Epithelial cell of esophagus (primary cell): ENCODE measurements at regions not wholly inside any gene's neighbourhood (a gene's known extent, or its start where the extent isn't known, plus 50 kb on each side); places are given as distances from the start of the nearest gene placed in this dataset.

Experiments used
- DNase-seq: peaks from one replicate; pipeline ENCODE4 v3.0.0; 2010; ENCODE audit warnings: low read depth
- H3K4me3 ChIP-seq: 2 replicates; pipeline ENCODE4 v1.5.1; 2011; ENCODE audit warnings: mild to moderate bottlenecking, low read length, control low read depth
- TF ChIP-seq, protein P1 (sequence below): IDR thresholded peaks from 2 replicates; pipeline ENCODE4 v1.5.1; 2011; ENCODE audit warnings: low read depth, mild to moderate bottlenecking, low read length, control low read depth, inconsistent platforms; ENCODE audit not compliant: insufficient read depth; ENCODE audit errors: missing control alignments

DNA sequence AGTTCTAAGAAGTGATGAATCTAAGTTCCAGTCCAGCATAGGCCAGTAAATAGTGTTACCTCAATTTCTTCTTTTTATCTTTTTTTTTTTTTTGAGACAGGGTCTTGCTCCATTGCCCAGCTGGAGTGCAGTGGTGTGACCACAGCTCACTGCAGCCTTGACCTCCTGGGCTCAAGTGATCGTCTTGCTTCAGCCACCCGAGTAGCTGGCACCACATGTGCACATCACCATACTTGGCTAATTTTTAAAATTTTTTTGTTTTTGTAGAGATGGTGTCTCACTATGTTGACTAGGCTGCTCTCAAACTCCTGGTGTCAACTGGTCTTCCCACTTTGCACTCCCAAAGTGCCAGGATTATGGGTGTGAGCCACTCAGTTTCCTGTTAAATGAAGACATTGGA is 126.6 kb upstream of the LYZL2 start:
- no peak overlapping the region for H3K4me3 ChIP-seq
- no peak for DNase-seq
- TF ChIP-seq, protein P1, sequence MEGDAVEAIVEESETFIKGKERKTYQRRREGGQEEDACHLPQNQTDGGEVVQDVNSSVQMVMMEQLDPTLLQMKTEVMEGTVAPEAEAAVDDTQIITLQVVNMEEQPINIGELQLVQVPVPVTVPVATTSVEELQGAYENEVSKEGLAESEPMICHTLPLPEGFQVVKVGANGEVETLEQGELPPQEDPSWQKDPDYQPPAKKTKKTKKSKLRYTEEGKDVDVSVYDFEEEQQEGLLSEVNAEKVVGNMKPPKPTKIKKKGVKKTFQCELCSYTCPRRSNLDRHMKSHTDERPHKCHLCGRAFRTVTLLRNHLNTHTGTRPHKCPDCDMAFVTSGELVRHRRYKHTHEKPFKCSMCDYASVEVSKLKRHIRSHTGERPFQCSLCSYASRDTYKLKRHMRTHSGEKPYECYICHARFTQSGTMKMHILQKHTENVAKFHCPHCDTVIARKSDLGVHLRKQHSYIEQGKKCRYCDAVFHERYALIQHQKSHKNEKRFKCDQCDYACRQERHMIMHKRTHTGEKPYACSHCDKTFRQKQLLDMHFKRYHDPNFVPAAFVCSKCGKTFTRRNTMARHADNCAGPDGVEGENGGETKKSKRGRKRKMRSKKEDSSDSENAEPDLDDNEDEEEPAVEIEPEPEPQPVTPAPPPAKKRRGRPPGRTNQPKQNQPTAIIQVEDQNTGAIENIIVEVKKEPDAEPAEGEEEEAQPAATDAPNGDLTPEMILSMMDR, result no peak

DNA sequence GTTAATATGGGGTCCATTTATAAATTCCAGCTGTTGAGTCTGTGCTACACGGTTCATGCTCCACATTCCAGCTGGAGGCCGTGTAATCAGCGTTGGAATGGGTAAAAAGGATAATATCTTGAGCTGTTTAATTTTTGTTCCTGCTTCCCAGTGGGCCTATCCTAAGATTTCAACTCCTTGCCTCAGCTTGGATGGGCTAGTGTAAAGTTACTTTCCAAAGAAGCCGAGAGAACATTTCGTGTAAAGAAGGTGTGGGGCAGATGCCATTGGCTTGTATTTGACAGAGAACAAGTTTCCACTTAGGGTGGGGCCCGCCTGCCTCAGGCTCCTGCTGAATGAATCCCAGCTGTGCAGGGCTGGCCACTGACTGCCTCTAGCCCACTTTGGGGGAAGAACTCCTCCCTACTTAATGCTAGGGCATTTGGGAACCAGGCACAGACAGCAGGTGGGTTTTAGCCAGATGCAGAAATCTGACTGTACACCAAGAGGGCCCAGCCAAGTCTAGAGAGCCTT is 125.9 kb upstream of the LYZL2 start:
- DNase-seq, result no peak
- TF ChIP-seq, protein P1, result no peak
- no peak overlapping the region for H3K4me3 ChIP-seq

DNA sequence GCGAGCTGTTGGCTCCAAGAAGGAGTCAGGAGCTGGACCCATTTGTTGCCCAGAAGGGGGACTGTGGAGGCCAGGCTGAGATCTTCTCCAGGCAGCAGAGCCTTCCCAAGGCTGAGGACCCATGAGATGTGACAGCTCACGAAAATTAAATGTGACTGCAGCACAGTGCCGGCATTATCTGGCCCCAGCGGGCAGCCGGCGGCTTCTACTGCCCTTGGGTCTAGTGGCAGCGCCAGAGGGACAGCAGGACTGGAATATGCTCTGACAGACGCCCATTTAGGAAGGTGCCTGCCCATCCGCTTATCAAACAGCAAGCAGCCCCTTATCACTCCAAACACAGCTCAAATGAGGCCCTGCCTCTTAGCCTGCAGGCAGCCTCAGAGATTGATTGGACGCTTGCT is 122.9 kb upstream of the LYZL2 start:
- H3K4me3 ChIP-seq, result no peak overlapping the region
- TF ChIP-seq, protein P1, result no peak
- no peak for DNase-seq

DNA sequence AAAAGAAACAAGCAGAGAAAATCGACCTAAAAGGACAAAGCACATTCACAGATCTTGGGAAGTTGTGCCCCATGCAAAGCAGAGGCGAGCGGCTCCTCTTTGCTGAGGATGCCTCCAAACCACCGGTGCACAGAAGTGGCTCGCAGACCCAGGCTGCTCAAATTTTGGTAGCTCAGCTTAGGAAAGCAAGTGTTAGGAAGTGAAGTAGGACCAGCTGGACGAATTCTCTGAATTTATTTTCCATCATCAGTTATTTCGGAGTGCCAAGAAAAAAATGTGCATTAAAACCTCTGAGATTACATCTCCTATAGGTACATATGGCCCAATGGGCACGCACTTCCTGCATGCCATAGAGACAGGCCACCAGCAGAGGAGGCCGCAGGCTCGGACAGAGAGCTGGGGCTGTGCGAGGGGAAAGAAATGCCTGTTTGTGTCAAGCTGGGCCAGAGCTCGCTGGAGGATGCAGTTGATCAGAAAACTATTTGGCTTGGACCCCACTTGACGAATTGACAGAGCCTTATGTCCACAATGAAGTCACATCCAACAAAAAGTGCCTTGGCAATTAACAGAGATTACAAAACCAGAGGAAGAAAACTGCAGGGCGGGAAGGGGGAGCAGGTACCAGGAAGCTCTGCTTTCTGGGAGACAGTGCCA is 122.3 kb upstream of the LYZL2 start:
- DNase-seq, result peak; percentile 35
- no peak overlapping the region for H3K4me3 ChIP-seq
- TF ChIP-seq, protein P1, result peak; percentile 46

DNA sequence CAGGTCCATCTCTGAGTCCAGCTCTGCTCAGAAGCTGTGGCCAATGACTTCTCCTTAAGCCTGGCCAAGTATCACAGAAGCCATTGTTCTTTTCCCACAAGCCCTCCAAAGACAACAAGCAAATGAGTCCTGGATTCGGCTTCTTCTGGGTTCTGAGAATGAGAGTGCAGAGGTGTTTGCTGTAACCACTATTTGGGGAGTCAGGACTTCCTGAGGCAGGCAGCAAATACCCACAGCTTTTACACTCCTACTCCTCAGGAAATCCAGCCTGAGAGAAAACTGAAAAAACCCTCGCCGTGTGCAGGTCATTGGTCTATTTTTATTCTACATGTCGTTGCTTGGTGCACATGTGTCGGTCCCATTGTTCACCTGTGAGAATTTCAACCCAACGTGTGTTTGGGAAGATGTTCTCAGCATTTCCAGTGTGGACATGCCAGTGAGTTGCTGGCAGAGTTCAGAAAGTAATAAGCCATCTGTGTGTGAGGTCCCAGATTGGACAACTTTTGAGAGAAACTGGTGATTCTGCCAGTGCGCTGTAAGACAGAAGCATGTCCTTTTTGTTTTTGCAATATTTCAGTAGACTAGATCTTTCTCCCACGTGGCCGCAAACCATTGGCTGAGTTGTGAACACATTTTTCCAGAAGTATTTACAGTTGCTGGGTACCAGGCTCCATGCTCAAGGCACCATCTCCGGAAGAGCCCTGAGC is 121.6 kb upstream of the LYZL2 start:
- TF ChIP-seq, protein P1, result no peak
- H3K4me3 ChIP-seq, result no peak overlapping the region
- DNase-seq, result no peak

DNA sequence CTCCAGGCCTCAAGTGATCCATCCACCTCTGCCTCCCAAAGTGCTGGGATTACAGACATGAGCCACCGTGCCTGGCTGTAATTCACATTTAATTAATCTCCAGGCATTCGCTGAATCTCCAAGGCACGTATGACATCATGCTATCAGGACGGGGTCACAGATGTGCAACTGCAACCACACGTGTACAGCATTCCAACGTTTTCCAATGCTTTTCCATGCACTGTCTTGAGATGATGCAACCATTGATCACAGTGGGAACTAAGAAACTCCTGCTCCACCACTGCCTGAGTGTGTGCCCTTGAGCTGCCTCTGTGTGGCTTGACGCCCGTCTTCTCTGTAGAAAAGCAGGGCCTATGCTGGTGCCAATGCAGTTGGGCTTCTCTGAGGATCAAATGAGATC is 119.8 kb upstream of the LYZL2 start:
- TF ChIP-seq, protein P1, result no peak
- H3K4me3 ChIP-seq, result no peak overlapping the region
- DNase-seq, result no peak
